SK-N-SH (cell line): ENCODE measurements at regions not wholly inside any gene's neighbourhood (a gene's known extent, or its start where the extent isn't known, plus 50 kb on each side); places are given as distances from the start of the nearest gene placed in this dataset.

Experiments
- CTCF ChIA-PET: fragments of 300-600, 350-600 bp; formaldehyde crosslinking; extraction: SDS; loops from one replicate; lab custom pipeline; 2021; lab: Yijun Ruan, JAX
- POLR2A ChIA-PET: fragments of 350-600 bp; sonication (Branson Sonifier 250); formaldehyde crosslinking; extraction: SDS; loops from one replicate; lab custom pipeline; 2020; ENCODE audit warnings: antibody characterized with exemption, inconsistent platforms; lab: Yijun Ruan, JAX
- DNase-seq: peaks from one replicate; pipeline ENCODE4 v3.0.0; 2012
- H2AFZ ChIP-seq: fragments of 200-600 bp; sonication (generic); 2 replicates; pipeline ENCODE4 v1.8.1; 2016; ENCODE audit warnings: antibody characterized with exemption, mild to moderate bottlenecking, low read depth
- H3F3A ChIP-seq: fragments of 200-600 bp; sonication (generic); replicated peaks from 2 replicates; pipeline ENCODE3; 2016; ENCODE audit warnings: antibody characterized with exemption, mild to moderate bottlenecking; ENCODE audit not compliant: insufficient read depth
- H3K27ac ChIP-seq, 2 experiments: fragments of 200-500 bp in 1 of 2; fragments of 200-600 bp in 1 of 2; sonication (Bioruptor generic) in 1 of 2; sonication (generic), shearing (Covaris generic) in 1 of 2; 2 replicates each; pipeline versions ENCODE4 v1.5.1 to v1.6.1; 2014 to 2016; ENCODE audit warnings: low read depth in 2 of 2, inconsistent platforms in 1 of 2, low read length in 1 of 2, mild to moderate bottlenecking in 1 of 2, mixed read lengths in 1 of 2
- H3K27me3 ChIP-seq: fragments of 200-600 bp; sonication (generic), shearing (Covaris generic); 2 replicates; pipeline ENCODE4 v1.6.1; 2016; ENCODE audit warnings: mixed run types; ENCODE audit not compliant: insufficient read depth
- H3K36me3 ChIP-seq, 2 experiments: fragments of 200-500 bp in 1 of 2; fragments of 200-600 bp in 1 of 2; sonication (Bioruptor generic) in 1 of 2; sonication (generic) in 1 of 2; replicated peaks in 1 of 2; 2 replicates each; pipeline versions ENCODE3 to v1.5.1; 2014 to 2016; ENCODE audit warnings: low read length in 1 of 2, mild to moderate bottlenecking in 1 of 2; ENCODE audit not compliant: insufficient read depth in 2 of 2, control insufficient read depth in 1 of 2
- H3K4me1 ChIP-seq, 2 experiments: fragments of 200-500 bp in 1 of 2; fragments of 200-600 bp in 1 of 2; sonication (Bioruptor generic) in 1 of 2; sonication (generic), shearing (Covaris generic) in 1 of 2; 2 replicates each; pipeline versions ENCODE4 v1.5.1 to v1.6.1; 2014 to 2016; ENCODE audit warnings: low read depth in 1 of 2, low read length in 1 of 2, mixed run types in 1 of 2; ENCODE audit not compliant: insufficient read depth in 2 of 2, control insufficient read depth in 1 of 2
- H3K4me2 ChIP-seq: fragments of 200-600 bp; sonication (generic), shearing (Covaris generic); 2 replicates; pipeline ENCODE4 v1.6.1; 2017; ENCODE audit warnings: mixed run types
- H3K4me3 ChIP-seq, 2 experiments: fragments of 200-500 bp in 1 of 2; fragments of 200-600 bp in 1 of 2; sonication (Bioruptor generic) in 1 of 2; sonication (generic), shearing (Covaris generic) in 1 of 2; 2 replicates each; pipeline versions ENCODE4 v1.5.1 to v1.8.1; 2014 to 2016; ENCODE audit warnings: low read depth in 2 of 2, inconsistent platforms in 1 of 2, low read length in 1 of 2, mild to moderate bottlenecking in 1 of 2, mixed read lengths in 1 of 2, moderate library complexity in 1 of 2
- H3K79me2 ChIP-seq: fragments of 200-600 bp; sonication (generic); 2 replicates; pipeline ENCODE4 v1.8.1; 2017; ENCODE audit warnings: mild to moderate bottlenecking; ENCODE audit not compliant: insufficient read depth
- H3K9ac ChIP-seq: fragments of 200-600 bp; sonication (generic); 2 replicates; pipeline ENCODE4 v1.6.1; 2017; ENCODE audit warnings: mixed run types
- H3K9me2 ChIP-seq: fragments of 200-600 bp; sonication (generic); 2 replicates; pipeline ENCODE4 v1.6.1; 2017; ENCODE audit warnings: mixed run types
- H3K9me3 ChIP-seq: fragments of 200-600 bp; sonication (generic); 2 replicates; pipeline ENCODE4 v1.6.1; 2017; ENCODE audit warnings: mixed run types, mild to moderate bottlenecking, moderate library complexity
- H4K20me1 ChIP-seq: fragments of 200-600 bp; sonication (generic); 2 replicates; pipeline ENCODE4 v1.6.1; 2017; ENCODE audit warnings: mild to moderate bottlenecking, mixed run types; ENCODE audit not compliant: insufficient read depth
- ELF1 ChIP-seq: IDR thresholded peaks from 2 replicates; pipeline ENCODE4 v1.4.0; 2012
- EZH2phosphoT487 ChIP-seq: fragments of 200-600 bp; sonication (generic); IDR thresholded peaks from 2 replicates; pipeline ENCODE4 v1.6.1; 2017; ENCODE audit warnings: low read depth, mixed run types, mild to moderate bottlenecking, antibody characterized with exemption, moderate library complexity, borderline replicate concordance
- FOXJ3 ChIP-seq: sonication (generic); formaldehyde crosslinking; IDR thresholded peaks from 2 replicates; pipeline ENCODE4 v1.5.1; 2020; ENCODE audit warnings: mild to moderate bottlenecking, missing genetic modification reagents
- FOXM1 ChIP-seq: IDR thresholded peaks from 2 replicates; pipeline ENCODE4 v1.4.0; 2012; ENCODE audit warnings: low read depth, mild to moderate bottlenecking
- JUND ChIP-seq: IDR thresholded peaks from 2 replicates; pipeline ENCODE4 v1.4.0; 2012
- NFIC ChIP-seq: IDR thresholded peaks from 2 replicates; pipeline ENCODE4 v1.4.0; 2012; ENCODE audit warnings: borderline replicate concordance
- POLR2AphosphoS5 ChIP-seq: IDR thresholded peaks from 2 replicates; pipeline ENCODE4 v1.6.1; 2012; ENCODE audit warnings: low read depth, low read length
- RAD21 ChIP-seq: IDR thresholded peaks from 2 replicates; pipeline ENCODE4 v1.6.1; 2012; ENCODE audit warnings: mild to moderate bottlenecking, low read length
- RCOR1 ChIP-seq: fragments of 150-350 bp; IDR thresholded peaks from 2 replicates; pipeline ENCODE4 v1.6.1; 2017; ENCODE audit warnings: antibody characterized with exemption, low read length
- RXRA ChIP-seq: IDR thresholded peaks from 2 replicates; pipeline ENCODE4 v1.4.0; 2012; ENCODE audit warnings: low read depth, mild to moderate bottlenecking, borderline replicate concordance
- SIN3A ChIP-seq: IDR thresholded peaks from 2 replicates; pipeline ENCODE4 v1.6.1; 2012; ENCODE audit warnings: low read depth, mild to moderate bottlenecking, low read length, moderate library complexity, borderline replicate concordance
- SMC3 ChIP-seq: IDR thresholded peaks from 2 replicates; pipeline ENCODE4 v1.6.1; 2012; ENCODE audit warnings: low read depth, low read length, improper control_type of control experiment
- TAF1 ChIP-seq: IDR thresholded peaks from 2 replicates; pipeline ENCODE4 v1.6.1; 2012; ENCODE audit warnings: low read depth, mild to moderate bottlenecking, low read length, moderate library complexity, borderline replicate concordance
- TEAD4 ChIP-seq: IDR thresholded peaks from 2 replicates; pipeline ENCODE4 v1.4.0; 2012; ENCODE audit warnings: mild to moderate bottlenecking, borderline replicate concordance; ENCODE audit not compliant: insufficient read depth
- YY1 ChIP-seq: IDR thresholded peaks from 2 replicates; pipeline ENCODE4 v1.4.0; 2012; ENCODE audit warnings: low read depth, mild to moderate bottlenecking
- WGBS: methylation state at CpG from one replicate; pipeline ENCODE4 v1.1.6; 2017; ENCODE audit warnings: low lambda C conversion rate; 5-methylcytosine and 5-hydroxymethylcytosine counted together
- TF ChIP-seq, protein P1 (sequence below): IDR thresholded peaks from 2 replicates; pipeline ENCODE4; 2012
- TF ChIP-seq, protein P2 (sequence below): IDR thresholded peaks from 2 replicates; pipeline ENCODE4 v1.4.0; 2012; ENCODE audit warnings: low read depth, borderline replicate concordance
- TF ChIP-seq, protein P3 (sequence below): IDR thresholded peaks from 2 replicates; pipeline ENCODE4 v1.4.0; 2012; ENCODE audit warnings: low read depth, borderline replicate concordance

DNA sequence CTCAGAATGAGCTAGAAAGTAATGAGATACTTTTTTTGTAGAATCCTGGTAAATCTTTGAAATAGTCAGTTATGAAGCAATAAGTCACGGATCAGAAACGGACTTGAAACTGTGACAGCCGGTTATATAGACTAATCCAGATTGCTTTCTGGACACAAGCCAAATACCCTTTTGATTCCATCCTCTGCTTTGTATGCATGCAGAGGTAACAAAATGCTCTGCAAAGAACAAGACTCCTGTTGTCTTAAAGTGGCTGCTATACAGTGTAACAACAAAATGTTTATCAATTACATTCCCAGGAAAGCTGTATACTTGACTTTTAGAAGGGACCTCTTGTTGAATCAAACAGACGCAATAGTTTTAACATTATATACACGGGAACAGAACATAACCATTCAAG, 66.5 kb upstream of the STARD13 start:
- Histone ChIP-seq H3K9ac (no peak overlapping the region), H3K4me1 (peaks cover 6 to 8% of the 10 kb centered on the region in 2 experiments; a peak in 3 of 4 replicates), H3K9me3 (no peaks in the 10 kb centered on the region), H3K4me3 (no peak overlapping the region), H3K79me2 (peaks cover 18% of the 10 kb centered on the region; the same call in 1 of the 2 replicates), H3K27ac (no peak overlapping the region), H2AFZ (no peak overlapping the region), H3F3A (peaks cover 4% of the 10 kb centered on the region), H3K36me3 (no peaks in the 10 kb centered on the region), H3K4me2 (no peak overlapping the region), H3K9me2 (no peaks in the 10 kb centered on the region), H3K27me3 (no peaks in the 10 kb centered on the region), H4K20me1 (no peaks in the 10 kb centered on the region)
- WGBS = 91% methylated on average over 5 of the region's 5 CpGs
- ChIA-PET POLR2A (no interaction called here), CTCF (interaction anchor here (0.6 kb wide), 1 partner anchor 112 kb away, joined by 3 read pairs; no protein-coding TSS in a partner anchor)
- peak; percentile 45 for DNase-seq
- TF ChIP-seq YY1 (no peak), TEAD4 (no peak), TAF1 (no peak), FOXJ3 (CRISPR knock-in tag) (no peak), FOXM1 (no peak), SMC3 (no peak), NFIC (no peak), RXRA (no peak), EZH2phosphoT487 (no peak), SIN3A (no peak), ELF1 (no peak), POLR2AphosphoS5 (no peak), RAD21 (no peak), RCOR1 (no peak)
- TF ChIP-seq, protein P1, sequence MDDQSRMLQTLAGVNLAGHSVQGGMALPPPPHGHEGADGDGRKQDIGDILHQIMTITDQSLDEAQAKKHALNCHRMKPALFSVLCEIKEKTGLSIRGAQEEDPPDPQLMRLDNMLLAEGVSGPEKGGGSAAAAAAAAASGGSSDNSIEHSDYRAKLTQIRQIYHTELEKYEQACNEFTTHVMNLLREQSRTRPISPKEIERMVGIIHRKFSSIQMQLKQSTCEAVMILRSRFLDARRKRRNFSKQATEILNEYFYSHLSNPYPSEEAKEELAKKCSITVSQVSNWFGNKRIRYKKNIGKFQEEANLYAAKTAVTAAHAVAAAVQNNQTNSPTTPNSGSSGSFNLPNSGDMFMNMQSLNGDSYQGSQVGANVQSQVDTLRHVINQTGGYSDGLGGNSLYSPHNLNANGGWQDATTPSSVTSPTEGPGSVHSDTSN = no peak
- TF ChIP-seq, protein P2, sequence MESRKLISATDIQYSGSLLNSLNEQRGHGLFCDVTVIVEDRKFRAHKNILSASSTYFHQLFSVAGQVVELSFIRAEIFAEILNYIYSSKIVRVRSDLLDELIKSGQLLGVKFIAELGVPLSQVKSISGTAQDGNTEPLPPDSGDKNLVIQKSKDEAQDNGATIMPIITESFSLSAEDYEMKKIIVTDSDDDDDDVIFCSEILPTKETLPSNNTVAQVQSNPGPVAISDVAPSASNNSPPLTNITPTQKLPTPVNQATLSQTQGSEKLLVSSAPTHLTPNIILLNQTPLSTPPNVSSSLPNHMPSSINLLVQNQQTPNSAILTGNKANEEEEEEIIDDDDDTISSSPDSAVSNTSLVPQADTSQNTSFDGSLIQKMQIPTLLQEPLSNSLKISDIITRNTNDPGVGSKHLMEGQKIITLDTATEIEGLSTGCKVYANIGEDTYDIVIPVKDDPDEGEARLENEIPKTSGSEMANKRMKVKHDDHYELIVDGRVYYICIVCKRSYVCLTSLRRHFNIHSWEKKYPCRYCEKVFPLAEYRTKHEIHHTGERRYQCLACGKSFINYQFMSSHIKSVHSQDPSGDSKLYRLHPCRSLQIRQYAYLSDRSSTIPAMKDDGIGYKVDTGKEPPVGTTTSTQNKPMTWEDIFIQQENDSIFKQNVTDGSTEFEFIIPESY = no peak

DNA sequence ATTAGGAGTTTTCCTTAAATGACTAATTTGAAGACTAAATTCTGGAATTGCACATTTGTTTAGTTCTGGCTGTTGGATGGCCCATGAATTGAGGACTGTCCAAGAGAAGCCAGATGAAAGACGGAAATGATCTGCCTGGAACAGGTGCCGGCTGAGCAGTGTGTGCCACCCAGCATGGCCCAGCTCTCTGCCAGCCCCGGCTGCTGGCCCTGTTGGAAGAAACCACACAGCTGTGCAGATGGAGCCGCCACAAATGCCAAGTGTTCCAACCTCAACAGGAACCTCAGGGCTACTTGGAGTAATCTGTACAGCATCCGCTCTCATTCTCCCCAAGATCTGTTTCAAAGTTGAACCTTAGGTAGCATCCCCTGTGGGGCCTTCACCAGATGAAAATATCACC, 67.0 kb upstream of the STARD13 start:
- WGBS = 90% methylated on average over 2 of the region's 5 CpGs
- Histone ChIP-seq H3K4me3 (no peak overlapping the region), H3K27me3 (no peaks in the 10 kb centered on the region), H3K4me1 (peaks cover 6 to 8% of the 10 kb centered on the region in 2 experiments; a peak in 3 of 4 replicates), H2AFZ (no peak overlapping the region), H3F3A (peaks cover 4% of the 10 kb centered on the region), H3K9ac (no peak overlapping the region), H3K36me3 (no peaks in the 10 kb centered on the region), H3K79me2 (peaks cover 18% of the 10 kb centered on the region; the same call in 1 of the 2 replicates), H3K9me2 (no peaks in the 10 kb centered on the region), H4K20me1 (no peaks in the 10 kb centered on the region), H3K27ac (no peak overlapping the region), H3K9me3 (no peaks in the 10 kb centered on the region), H3K4me2 (no peak overlapping the region)
- ChIA-PET CTCF (interaction anchor here (0.6 kb wide), 1 partner anchor 113 kb away, joined by 3 read pairs; no protein-coding TSS in a partner anchor), POLR2A (no interaction called here)
- TF ChIP-seq SIN3A (no peak), JUND (no peak)
- TF ChIP-seq, protein P3, sequence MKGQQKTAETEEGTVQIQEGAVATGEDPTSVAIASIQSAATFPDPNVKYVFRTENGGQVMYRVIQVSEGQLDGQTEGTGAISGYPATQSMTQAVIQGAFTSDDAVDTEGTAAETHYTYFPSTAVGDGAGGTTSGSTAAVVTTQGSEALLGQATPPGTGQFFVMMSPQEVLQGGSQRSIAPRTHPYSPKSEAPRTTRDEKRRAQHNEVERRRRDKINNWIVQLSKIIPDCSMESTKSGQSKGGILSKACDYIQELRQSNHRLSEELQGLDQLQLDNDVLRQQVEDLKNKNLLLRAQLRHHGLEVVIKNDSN = no peak
- DNase-seq = no peak
